OCI-M1 (cell line): ENCODE measurements at regions not wholly inside any gene's neighbourhood (a gene's known extent, or its start where the extent isn't known, plus 50 kb on each side); places are given as distances from the start of the nearest gene placed in this dataset.

Source experiments
- DNase-seq: peaks from one replicate; lab custom pipeline; 2025; lab: John Stamatoyannopoulos, UW

DNA sequence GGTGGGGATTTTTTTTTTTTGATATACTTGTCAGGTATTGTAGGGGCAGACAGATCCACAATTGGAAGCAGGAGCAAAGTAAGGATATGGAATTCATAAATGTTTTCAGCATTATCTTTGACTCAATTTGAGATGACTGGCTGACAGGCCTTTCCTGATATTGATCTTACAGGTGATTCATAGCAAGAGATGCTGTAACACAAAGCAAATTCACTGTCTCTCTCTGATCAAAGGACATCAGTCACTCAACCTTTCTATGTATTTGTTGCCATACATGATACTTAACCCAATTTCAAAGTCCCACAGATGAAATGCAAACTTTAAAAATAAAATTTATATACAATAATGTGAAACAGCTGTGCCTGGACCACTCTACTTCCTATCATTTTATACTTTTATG is 1506.9 kb downstream of the AACS start:
- no peak for DNase-seq

DNA sequence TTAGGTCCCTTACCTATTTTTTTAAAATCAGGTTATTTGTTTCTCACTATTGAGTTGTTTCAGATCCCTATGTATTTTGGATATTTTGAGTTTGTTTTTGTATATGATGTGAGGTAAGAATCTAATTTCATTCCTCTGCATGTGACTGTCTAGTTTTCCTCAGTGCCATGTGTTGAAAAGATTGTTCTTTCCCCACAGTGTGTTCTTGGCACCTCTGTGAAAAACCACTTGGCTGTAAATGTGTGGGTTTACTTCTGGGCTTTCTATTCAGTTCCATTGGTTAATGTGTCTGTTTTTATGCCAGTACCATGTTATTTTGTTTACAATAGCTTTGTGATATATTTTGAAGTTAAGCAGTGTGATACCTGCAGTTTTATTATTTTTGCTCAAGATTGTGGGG is 1516.4 kb downstream of the AACS start:
- DNase-seq = no peak

DNA sequence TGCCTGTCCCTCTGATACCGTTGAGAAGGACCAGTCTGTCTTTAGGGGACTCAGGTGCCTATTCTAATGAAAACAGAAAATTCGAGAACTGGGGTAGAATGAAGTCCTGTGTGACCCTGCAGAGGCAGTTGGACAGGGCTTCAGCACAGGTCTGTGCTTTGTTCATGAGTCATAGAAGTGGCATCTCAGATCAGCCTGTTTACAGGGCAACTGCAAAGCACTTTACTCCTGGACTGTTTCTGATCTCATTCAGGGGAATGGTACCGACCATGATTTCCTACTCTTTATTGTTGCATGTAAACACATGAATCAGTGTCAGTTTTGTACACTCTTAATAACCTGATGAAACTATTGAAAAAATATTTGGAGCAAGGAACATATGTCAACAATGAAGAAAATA is 1517.0 kb downstream of the AACS start:
- no peak for DNase-seq

DNA sequence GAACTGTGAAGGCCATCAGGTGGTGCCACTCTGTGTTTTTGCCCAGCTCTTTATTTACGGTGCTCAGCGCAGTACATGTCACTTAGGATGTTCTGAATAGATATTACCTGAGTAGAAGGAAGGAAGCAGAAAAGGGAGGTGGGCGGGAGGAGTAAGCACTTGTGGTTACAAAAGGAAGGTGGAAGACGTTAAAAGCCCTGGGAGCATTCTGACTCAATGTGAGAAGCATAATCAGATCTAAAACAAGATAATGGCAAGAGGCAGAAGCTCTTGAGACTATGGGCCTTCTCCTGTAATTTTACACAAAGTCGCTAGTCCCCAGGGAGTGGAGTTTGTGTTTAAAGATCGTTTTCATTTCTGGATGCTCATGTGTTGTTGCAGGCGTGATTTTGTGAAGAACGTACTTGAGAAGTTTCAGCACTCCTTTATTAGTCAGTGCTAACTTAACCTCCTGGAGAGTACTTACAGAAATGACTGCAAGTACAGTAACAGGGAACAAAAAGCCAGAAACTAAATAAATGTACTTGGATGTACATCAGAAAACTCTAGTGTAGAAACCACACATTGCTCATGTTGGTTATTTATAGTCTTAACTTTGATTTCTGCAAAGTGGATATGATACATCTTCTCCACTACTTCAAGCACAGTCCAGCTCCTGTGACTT is 1523.5 kb downstream of the AACS start:
- DNase-seq = no peak

DNA sequence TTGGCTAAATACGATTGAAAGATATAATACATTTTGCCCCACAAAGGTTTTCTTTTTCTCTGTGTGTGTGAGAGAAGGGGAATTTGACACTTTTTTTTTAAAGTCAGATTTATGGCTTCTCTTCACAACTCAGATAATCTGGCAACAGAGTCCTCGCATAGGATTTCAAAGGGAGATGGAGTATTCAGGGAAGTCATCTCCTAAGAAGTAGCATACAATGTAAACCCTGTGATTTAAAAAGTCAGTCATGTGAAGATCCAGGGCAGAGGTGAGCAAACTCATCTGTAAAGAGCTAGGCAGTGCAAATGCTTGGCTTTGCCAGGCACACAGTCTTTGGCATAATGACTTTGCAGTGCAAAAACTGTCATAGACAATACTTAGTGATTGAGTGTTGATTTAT is 1526.3 kb downstream of the AACS start:
- DNase-seq = no peak

DNA sequence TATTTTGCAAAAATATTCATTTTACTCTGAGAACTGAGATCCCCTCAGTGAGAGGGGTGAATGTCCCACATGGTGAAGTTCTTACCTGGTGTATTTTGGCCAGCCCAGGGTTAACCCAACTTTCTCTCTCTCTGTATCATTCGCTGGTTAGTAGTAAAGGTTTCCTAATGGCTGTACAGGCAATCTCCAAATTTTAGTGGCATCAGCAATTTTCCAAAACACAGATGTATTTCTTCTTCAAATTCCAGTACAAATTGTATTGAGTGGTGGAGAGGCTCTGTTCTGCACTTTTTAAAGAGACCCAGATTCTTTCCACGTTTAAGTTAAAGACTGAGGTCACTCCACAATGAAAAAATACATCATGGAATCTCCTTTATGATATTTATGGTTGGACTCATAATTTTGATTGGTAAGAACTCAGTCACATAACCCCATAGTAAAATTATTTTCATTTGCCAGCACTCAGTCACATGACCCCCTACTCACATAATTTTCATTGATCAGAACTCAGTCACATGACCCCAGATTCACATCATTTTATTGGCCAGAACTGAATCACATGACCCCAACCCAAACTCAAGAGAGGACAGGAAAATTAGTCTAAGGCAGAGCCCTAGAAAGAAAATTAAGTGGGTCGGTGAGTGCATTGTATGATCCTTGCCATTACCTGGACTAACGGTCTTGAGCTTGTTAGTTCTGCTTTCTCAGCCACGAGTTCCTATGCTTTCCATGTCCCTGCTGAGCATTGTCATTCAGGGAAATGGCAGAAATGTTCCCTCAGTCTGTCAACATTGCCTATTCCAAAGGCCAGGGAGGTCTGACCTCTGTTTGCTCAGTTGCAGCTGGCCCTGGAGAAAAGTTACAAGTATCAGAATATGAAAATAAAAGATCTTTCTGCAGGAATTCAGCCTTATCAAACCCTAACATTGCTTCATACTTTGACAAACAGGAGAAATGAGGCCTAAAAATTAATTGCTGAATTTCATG is 1536.2 kb downstream of the AACS start:
- no peak for DNase-seq

DNA sequence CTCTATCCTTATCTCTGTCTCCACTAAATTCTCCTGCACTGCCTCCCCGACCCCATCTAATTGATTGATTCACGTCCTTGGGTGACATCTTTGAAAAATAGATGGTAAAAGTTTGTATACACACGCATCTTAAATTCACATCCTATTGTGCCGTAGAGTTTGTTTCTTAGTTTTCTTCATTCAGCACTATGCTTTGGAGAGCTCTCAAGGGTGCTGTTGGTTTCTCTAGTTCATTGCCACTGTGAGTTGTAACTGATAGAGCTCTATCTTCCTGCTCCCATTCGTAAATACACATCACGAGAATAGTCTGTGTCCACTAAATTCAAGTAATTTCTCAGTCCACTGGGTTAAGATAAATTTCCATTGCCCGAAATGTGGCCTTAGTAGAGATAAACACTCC is 1537.4 kb downstream of the AACS start:
- no peak for DNase-seq

DNA sequence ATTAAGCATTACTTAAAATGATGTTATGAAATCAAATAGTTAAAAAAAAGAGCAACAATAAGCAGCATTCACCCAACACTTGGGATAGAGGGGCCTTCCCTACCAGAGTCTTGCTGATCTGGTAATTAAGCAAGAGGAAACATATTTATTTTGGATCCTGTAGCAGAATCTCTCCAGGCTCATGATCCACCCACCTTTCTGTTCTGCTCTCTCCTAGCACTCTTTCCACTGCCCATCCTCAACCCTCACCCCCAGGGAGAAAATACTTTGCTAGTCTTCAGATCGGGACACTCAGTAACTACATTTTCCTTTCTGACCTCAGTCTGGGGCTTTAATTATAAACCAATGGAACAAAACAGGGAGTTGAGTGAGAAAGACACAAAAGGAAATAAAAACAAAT is 1541.9 kb downstream of the AACS start:
- no peak for DNase-seq

DNA sequence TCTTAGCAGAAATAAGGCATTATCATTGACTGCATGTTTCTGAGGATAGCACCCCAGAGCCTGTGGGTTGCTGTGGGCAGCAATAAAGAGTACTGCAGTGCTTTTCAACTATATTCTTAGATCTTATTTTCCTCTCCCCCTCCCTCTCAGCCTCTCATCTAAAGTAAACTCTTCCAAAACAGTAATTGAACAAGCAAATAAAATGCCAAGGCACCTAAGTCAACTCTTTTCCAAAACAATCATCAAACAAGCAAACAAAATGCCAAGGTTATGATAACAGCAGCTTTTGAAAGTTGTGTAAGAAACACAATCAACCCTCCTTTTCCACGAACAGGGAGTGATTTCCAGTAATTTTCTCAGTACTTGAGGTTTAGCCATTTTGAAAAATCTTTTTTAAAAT is 1542.6 kb downstream of the AACS start:
- DNase-seq = no peak

DNA sequence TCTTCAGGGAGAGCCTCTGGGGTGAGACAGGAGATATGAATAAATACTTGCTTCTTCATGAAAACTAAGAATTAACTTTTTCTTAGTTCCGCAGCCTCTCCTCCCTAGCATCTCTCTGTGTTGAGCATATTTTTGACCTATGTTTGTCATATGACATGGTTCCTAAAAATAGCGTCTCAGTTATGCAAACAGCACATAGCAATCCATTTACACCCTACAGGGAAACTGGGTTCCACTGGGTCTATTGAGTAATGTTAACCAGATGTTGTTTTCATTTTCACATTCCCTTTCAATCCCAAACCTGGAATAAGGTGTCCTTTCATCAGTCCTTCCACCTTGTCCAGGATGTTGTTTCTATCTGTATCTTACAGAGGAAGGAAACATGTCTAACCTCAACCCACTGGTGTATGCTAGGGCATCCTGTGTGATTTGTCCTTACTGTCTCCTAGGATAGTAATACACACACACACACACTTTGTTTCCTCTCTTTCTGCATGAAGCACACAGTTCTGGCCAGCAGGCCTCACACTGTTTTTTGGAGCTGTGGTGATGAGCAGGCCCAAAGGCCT is 1543.5 kb downstream of the AACS start:
- DNase-seq = no peak

DNA sequence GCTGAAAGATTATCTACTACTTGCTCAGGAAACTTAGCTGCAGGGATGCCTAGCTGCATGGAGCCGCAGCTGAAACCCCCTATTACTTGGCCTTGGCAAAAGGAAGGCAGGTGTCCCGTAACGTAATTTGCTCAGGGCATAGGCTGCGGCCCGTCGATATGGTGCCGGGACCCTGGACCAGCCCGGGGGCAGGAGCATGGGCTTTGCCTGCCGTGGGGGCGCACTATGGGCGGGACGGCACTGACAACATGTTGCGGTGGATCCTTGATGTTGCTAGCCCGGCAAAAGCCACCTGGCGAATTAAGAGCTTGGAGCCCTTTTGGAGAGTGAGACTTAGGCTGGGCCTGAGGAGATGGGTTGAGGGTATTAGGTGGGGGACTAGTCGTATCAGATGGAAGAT is 1551.2 kb downstream of the AACS start:
- DNase-seq = no peak

DNA sequence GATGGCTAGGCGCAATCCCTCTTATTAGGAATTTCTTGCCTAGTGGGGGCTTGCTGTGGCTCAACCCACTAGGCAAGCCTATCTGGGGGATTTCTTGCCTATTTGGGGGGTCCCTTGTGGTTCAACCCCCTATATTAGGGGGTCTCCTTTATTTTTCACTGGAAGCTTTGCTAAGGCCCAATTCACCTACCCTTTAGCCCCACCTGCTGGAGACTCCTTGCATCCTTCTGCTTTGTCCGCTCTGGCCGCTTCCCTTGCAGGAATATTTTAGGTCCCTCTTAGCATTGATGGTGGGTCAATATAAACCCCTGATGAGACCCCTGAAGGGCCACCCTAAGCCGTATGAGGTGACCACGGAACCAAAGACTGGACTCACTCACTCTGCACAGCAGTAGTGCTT is 1552.1 kb downstream of the AACS start:
- peak; percentile 38 for DNase-seq

DNA sequence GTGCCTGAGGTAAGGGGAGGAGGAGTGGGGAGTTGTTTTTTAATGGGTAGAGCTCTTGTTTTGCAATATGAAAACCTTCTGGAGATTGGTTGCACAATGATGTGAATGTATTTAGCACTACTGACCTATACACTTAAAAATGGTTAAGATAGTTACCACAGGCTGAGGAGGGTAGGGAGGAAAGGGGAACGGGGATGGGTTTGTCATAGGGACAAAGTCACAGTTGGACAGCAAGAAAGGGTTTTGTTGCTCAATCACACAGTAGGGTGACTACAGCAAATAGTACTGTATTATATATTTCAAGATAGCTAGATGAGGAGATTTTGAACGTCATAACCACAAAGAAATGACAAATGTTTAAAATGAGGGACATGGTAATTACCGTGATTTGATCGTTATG is 1562.4 kb downstream of the AACS start:
- DNase-seq = no peak

DNA sequence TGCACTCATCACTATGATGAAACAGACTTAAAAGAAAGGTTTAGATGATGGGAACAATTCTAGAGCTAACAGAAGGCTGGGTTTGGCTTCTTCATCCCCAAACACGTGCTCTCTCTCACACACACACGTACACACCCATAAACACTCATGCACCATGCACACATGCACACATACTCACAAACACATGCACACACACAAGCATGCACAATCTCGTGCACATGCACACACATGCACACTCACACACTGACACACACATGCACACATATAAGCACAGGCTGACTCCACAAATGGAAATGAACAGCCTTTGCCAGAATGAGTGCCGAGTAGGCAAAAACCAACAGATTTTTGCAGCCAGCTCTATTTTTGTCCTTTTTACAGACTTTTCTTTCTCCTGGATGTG is 1571.6 kb downstream of the AACS start:
- no peak for DNase-seq

DNA sequence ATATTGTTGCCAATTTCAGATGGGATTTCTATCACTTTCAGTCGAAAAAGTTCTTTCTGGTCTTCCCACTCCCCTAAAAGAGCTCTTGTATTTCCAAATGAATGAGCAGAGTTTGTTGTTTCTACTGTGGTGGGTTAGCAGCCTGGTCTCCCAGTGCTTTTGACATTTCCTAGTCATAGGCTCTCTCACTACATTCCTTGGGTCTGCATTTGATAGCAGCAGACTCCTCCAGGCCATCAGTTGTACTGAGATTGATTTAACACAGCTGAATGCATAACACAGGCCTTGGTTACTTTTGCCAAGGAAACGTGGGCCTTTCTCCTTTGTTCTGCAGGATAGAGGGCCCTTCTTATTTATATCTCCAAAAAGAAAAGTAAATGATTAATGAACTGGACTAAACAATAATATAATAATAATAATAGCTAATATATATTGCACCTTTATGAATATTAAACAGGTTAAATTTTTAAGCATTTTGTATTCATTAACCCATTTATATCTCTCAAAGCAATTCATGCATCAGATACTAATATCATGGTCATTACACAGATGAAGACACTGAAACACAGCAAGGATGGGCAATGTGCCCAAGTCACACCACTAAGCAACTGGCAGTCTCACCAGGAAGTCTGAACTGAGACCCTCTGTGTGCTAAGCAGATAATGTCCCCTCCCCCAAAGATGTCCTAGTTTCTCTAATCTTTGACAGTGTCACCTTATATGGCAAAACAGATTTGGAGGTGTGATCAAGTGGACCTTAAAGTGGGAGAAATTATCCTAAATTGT is 1579.2 kb downstream of the AACS start:
- DNase-seq = no peak

DNA sequence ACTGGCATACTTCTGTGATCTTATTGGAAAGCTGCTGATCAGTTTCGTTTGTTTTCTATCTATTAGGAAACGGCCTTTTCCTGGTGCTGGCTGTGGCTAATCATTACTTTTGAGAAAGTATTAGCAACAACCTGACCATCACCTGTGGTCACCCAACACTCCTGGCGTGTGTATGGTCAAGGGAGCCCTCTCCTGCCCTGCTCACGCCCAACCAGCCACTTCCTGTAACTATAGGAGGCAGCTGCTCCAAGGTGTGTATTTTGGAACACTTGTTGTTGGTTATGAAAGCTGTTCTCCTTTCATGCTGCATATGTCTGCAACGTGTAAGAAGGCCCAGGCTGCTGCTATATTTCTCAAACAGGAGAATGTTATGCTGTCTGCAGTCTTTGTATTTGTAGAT is 1582.8 kb downstream of the AACS start:
- no peak for DNase-seq

DNA sequence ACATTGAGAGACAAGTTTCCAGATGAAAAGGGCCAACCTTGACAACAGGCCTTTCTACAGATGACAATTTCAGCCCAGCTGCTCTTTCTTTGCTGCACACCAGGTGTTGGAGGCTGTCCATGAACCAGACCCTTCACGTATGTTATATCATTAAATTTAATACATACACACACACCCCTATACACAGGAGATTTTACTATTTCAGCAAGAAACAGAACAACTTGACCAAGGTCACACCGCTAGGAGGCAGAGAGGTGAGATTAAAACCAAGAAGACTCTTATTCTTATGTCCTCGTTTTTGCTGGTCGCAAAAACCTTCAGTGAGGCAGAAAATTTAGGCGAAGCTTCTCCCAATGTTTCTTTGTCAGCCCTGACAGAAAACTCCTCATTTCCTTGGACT is 1585.9 kb downstream of the AACS start:
- no peak for DNase-seq

DNA sequence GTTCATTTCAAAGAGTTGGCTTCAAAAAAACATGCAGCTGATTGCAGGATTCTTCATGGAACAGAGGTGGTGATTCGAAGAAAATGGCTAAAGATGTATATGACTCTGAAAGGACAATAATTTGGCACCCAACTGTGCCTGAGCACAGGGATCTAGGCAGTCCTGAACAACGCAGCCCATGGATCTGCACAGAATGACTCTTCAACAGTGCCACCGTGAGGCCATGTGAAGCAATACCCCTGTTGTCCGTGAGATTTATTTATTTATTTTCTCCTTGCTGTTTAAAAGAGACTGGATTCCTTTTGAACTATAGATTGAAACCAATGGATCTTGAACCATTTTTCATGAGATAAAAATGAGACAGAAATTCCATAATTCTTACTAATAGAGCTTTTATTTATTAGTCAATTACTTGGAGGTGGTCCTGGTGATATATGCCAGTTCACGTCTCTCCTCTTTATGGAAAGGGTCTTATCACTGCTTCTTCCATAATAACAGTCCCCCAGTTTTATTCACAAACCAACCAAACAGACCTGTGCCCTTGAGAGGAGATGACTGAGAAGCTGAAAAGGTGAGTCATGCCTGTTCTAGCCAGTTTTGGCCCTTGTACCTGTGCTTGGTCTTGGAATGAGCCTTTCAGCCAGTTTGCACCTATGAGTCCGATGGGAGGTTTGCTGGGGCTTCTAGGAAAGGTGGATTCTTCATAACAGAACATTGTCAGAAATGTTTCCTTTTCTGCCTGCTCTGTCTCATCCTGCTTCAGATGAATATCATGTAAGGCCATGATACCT is 1598.3 kb downstream of the AACS start:
- DNase-seq = peak; percentile 61

DNA sequence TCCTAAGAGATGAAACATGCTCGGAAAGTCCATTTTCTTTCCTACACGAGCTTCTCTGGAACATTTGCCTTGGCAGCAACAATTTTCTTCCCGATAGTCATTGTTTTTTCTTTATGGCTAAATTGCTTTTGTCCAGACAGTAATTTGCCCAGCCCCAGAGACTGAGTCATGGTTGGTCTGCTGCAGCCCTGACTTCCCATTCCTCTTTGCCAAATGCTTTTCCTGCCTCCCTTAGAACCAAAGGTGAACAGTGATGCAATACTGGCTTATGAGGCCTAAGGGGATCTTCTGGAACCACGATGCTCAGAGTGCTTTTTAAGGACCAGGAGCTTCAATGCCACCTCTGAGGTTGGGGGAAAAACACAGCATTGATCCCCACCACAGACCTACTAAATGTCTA is 1599.6 kb upstream of the TMEM132C start:
- no peak for DNase-seq

DNA sequence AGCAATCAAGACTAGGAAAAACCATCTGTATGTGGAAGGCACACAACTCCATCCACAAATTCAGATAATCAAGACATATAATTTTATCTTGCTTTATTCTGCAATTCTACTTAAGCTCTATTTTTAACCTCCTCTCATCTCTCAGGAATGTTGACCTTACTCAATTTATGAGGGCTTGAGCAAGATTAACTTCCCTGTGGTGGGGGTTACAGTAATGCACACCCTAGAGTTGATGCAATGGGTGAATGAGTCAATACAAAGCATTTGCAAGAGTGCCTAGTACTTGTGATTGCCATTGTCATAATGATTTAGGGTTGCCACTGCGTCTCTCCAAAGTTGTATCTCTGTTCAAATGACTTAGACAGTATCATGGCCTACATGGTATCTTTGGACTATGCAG is 1598.4 kb upstream of the TMEM132C start:
- no peak for DNase-seq

DNA sequence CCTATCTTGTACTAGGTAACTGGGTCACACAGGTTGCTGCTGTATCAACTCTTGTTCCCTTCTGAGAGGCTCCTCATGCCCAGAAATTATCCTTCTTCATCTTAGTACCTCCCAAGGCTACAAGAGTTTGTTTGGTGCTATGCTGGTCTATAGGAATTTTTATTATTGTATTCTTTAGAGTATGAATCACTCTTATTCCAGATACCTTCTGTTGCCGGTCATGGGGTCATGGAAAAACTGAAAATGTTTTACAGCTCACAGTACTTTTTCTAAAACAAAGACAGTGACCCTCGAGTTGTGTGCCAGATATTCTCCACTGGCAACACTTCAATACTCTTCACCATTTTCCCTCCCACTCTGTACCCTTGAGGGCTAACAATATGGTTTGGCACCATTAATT is 1598.0 kb upstream of the TMEM132C start:
- DNase-seq = no peak

DNA sequence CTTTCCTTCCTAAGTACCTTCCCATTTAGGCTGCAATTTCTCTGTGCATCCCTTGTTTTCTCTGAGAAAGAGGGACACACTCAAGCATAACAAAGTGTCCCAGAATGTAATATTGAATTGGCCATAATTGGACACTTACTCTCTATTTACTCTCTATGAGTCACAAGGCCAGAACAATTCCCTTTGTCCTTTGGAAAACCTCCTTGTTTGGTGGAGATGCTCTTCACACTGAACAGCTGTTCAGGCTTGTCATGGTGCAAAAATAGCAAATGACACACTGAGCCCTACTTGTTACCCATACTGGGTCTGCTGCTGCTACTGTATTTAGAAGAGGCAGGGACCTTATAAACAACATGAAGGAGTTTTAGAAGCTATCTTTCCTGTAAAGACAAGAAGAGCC is 1590.5 kb upstream of the TMEM132C start:
- DNase-seq = no peak
